Neural progenitor cell (in vitro differentiated cells): ENCODE measurements at regions not wholly inside any gene's neighbourhood (a gene's known extent, or its start where the extent isn't known, plus 50 kb on each side); places are given as distances from the start of the nearest gene placed in this dataset.

Source experiments
- DNase-seq: peaks from one replicate; pipeline ENCODE4 v3.0.0-alpha.2; 2016; ENCODE audit warnings: low spot score
- H2AFZ ChIP-seq: fragments of 200-600 bp; sonication (generic); replicated peaks from 2 replicates; pipeline ENCODE4 v1.6.1; 2016; ENCODE audit warnings: antibody characterized with exemption
- H3F3A ChIP-seq: fragments of 200-600 bp; sonication (generic); 2 replicates; pipeline ENCODE4 v1.6.1; 2016; ENCODE audit warnings: antibody characterized with exemption, low read depth
- H3K27ac ChIP-seq: fragments of 200-600 bp; sonication (generic); 2 replicates; pipeline ENCODE4 v1.5.1; 2016; ENCODE audit warnings: mild to moderate bottlenecking
- H3K27me3 ChIP-seq: fragments of 200-600 bp; sonication (generic); 2 replicates; pipeline ENCODE4 v1.6.1; 2016; ENCODE audit warnings: mild to moderate bottlenecking, moderate library complexity
- H3K36me3 ChIP-seq: fragments of 200-600 bp; sonication (generic); 2 replicates; pipeline ENCODE4 v1.5.1; 2016
- H3K4me1 ChIP-seq: fragments of 200-600 bp; sonication (generic); 2 replicates; pipeline ENCODE4 v1.6.1; 2016; ENCODE audit warnings: mixed run types
- H3K4me2 ChIP-seq: fragments of 200-600 bp; sonication (generic); 2 replicates; pipeline ENCODE4 v1.6.1; 2016
- H3K4me3 ChIP-seq: fragments of 200-600 bp; sonication (generic); 2 replicates; pipeline ENCODE4 v1.5.1; 2016
- H3K79me2 ChIP-seq: fragments of 200-600 bp; sonication (generic); 2 replicates; pipeline ENCODE4 v1.6.1; 2016; ENCODE audit warnings: low read depth
- H3K9ac ChIP-seq: fragments of 200-600 bp; sonication (generic); 2 replicates; pipeline ENCODE4 v1.6.1; 2016
- H3K9me3 ChIP-seq: fragments of 200-600 bp; sonication (generic); 2 replicates; pipeline ENCODE4 v1.5.1; 2016; ENCODE audit warnings: low read depth
- H4K20me1 ChIP-seq: fragments of 200-600 bp; sonication (generic); 2 replicates; pipeline ENCODE4 v1.6.1; 2016; ENCODE audit warnings: low read depth
- H3K27ac Mint-ChIP-seq: 3 replicates; pipeline ENCODE4 v1.8.0; 2021; ENCODE audit warnings: mixed read lengths
- H3K27me3 Mint-ChIP-seq: 2 replicates; pipeline ENCODE4 v1.8.0; 2022; ENCODE audit warnings: low read depth, mild to moderate bottlenecking, inconsistent platforms, moderate library complexity, mixed read lengths; ENCODE audit not compliant: insufficient read depth
- H3K36me3 Mint-ChIP-seq: 3 replicates; pipeline ENCODE4 v1.8.0; 2021; ENCODE audit warnings: mixed read lengths
- H3K4me1 Mint-ChIP-seq: 3 replicates; pipeline ENCODE4 v1.8.0; 2021; ENCODE audit warnings: mixed read lengths
- H3K4me3 Mint-ChIP-seq: 3 replicates; pipeline ENCODE4 v1.8.0; 2021; ENCODE audit warnings: mild to moderate bottlenecking, moderate library complexity, mixed read lengths
- H3K9me3 Mint-ChIP-seq: 3 replicates; pipeline ENCODE4 v1.8.0; 2020; ENCODE audit warnings: mixed read lengths
- CTCF ChIP-seq: fragments of 200-600 bp; sonication (generic); IDR thresholded peaks from 2 replicates; pipeline ENCODE4 v1.5.1; 2017; ENCODE audit warnings: antibody characterized with exemption, mild to moderate bottlenecking
- EZH2 ChIP-seq: fragments of 200-600 bp; sonication (generic); IDR thresholded peaks from 2 replicates; pipeline ENCODE4 v1.6.1; 2017; ENCODE audit warnings: antibody characterized with exemption, mild to moderate bottlenecking, moderate library complexity
- EZH2phosphoT487 ChIP-seq: fragments of 200-600 bp; sonication (generic); IDR thresholded peaks from 2 replicates; pipeline ENCODE4 v1.6.1; 2017; ENCODE audit warnings: antibody characterized with exemption

- H3K27me3 Mint-ChIP-seq = no peaks in the 10 kb centered on the region
- no peak overlapping the region for H3K9ac ChIP-seq
- H3K27me3 ChIP-seq = no peaks in the 10 kb centered on the region
- no peaks in the 10 kb centered on the region for H3K36me3 ChIP-seq
- no peaks in the 10 kb centered on the region for H3K9me3 ChIP-seq
- H3K4me1 ChIP-seq = no peaks in the 10 kb centered on the region
- H3K4me1 Mint-ChIP-seq = no peaks in the 10 kb centered on the region
- H4K20me1 ChIP-seq = no peaks in the 10 kb centered on the region
- DNase-seq = no peak
- no peaks in the 10 kb centered on the region for H3K79me2 ChIP-seq
- H3K27ac Mint-ChIP-seq = no peak overlapping the region
- H3K36me3 Mint-ChIP-seq = no peaks in the 10 kb centered on the region
- no peaks in the 10 kb centered on the region for H3K9me3 Mint-ChIP-seq
- no peak overlapping the region for H3K4me3 Mint-ChIP-seq
- peak overlapping the region; percentile 55 for H2AFZ ChIP-seq
- no peaks in the 10 kb centered on the region for H3F3A ChIP-seq
- TF ChIP-seq CTCF (no peak), EZH2 (no peak), EZH2phosphoT487 (no peak)
- no peak overlapping the region for H3K27ac ChIP-seq
- H3K4me3 ChIP-seq = no peak overlapping the region
- no peak overlapping the region for H3K4me2 ChIP-seq
Measured at GRCh38 chr4:126702747-126703146, 930.0 kb upstream of the INTU start.

DNA sequence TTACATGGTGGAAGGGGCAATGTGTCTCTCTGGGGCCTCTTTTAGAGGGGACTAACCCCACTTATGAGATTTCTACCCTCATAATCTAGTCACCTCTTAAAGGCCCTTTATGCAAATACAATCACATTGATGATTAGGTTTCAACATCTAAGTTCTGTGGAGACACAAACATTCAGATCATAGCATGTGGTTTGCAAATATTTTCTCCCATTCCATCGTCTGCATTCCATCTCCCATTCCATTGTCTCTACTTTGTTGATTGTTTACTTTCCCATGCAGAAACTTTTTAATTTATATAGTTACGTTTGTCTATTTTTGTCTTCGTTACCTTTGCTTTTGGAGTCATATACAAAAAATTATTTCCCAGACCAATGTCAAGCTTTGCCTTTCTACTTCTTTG, 927.5 kb upstream of the INTU start:
- Histone ChIP-seq H3K4me1 (no peaks in the 10 kb centered on the region), H4K20me1 (no peaks in the 10 kb centered on the region), H3K79me2 (no peaks in the 10 kb centered on the region), H3K4me3 (no peak overlapping the region), H3K4me2 (no peak overlapping the region), H2AFZ (no peak overlapping the region), H3F3A (no peaks in the 10 kb centered on the region), H3K27ac (no peak overlapping the region), H3K36me3 (no peaks in the 10 kb centered on the region), H3K27me3 (no peaks in the 10 kb centered on the region), H3K9ac (no peak overlapping the region), H3K9me3 (no peaks in the 10 kb centered on the region)
- DNase-seq = no peak
- Mint-ChIP-seq H3K36me3 (no peaks in the 10 kb centered on the region), H3K27ac (no peak overlapping the region), H3K27me3 (no peaks in the 10 kb centered on the region), H3K4me1 (no peaks in the 10 kb centered on the region), H3K9me3 (no peaks in the 10 kb centered on the region), H3K4me3 (no peak overlapping the region)
- no peak for TF ChIP-seq EZH2phosphoT487
- TF ChIP-seq CTCF = no peak
- TF ChIP-seq EZH2 = no peak

- no peaks in the 10 kb centered on the region for H3K4me1 Mint-ChIP-seq
- no peaks in the 10 kb centered on the region for H3K27me3 ChIP-seq
- H3F3A ChIP-seq = no peaks in the 10 kb centered on the region
- no peak overlapping the region for H3K4me3 ChIP-seq
- H3K9me3 ChIP-seq = no peaks in the 10 kb centered on the region
- no peaks in the 10 kb centered on the region for H3K36me3 ChIP-seq
- no peak overlapping the region for H2AFZ ChIP-seq
- no peaks in the 10 kb centered on the region for H4K20me1 ChIP-seq
- no peaks in the 10 kb centered on the region for H3K79me2 ChIP-seq
- no peaks in the 10 kb centered on the region for H3K27me3 Mint-ChIP-seq
- TF ChIP-seq EZH2 = no peak
- no peak for TF ChIP-seq EZH2phosphoT487
- no peak for TF ChIP-seq CTCF
- H3K9ac ChIP-seq = no peak overlapping the region
- no peaks in the 10 kb centered on the region for H3K9me3 Mint-ChIP-seq
- H3K27ac Mint-ChIP-seq = no peak overlapping the region
- no peak overlapping the region for H3K27ac ChIP-seq
- H3K4me3 Mint-ChIP-seq = no peak overlapping the region
- H3K36me3 Mint-ChIP-seq = no peaks in the 10 kb centered on the region
- no peaks in the 10 kb centered on the region for H3K4me1 ChIP-seq
- H3K4me2 ChIP-seq = no peak overlapping the region
- DNase-seq = no peak
Measured at GRCh38 chr4:126708716-126709115, 924.0 kb upstream of the INTU start.

- no peak overlapping the region for H3K27ac Mint-ChIP-seq
- no peak overlapping the region for H2AFZ ChIP-seq
- no peaks in the 10 kb centered on the region for H4K20me1 ChIP-seq
- no peaks in the 10 kb centered on the region for H3K4me1 ChIP-seq
- H3F3A ChIP-seq = no peaks in the 10 kb centered on the region
- H3K4me2 ChIP-seq = no peak overlapping the region
- no peaks in the 10 kb centered on the region for H3K4me1 Mint-ChIP-seq
- H3K9me3 ChIP-seq = no peaks in the 10 kb centered on the region
- H3K36me3 ChIP-seq = no peaks in the 10 kb centered on the region
- no peak overlapping the region for H3K9ac ChIP-seq
- H3K9me3 Mint-ChIP-seq = no peaks in the 10 kb centered on the region
- H3K79me2 ChIP-seq = no peaks in the 10 kb centered on the region
- no peak overlapping the region for H3K4me3 Mint-ChIP-seq
- no peaks in the 10 kb centered on the region for H3K27me3 ChIP-seq
- no peaks in the 10 kb centered on the region for H3K27me3 Mint-ChIP-seq
- H3K4me3 ChIP-seq = no peak overlapping the region
- no peak for DNase-seq
- H3K36me3 Mint-ChIP-seq = no peaks in the 10 kb centered on the region
- no peak overlapping the region for H3K27ac ChIP-seq
- TF ChIP-seq CTCF (no peak), EZH2phosphoT487 (no peak), EZH2 (no peak)
Measured at GRCh38 chr4:126710935-126711334, 921.8 kb upstream of the INTU start.
